Osteoblast (primary cell): ENCODE measurements at regions not wholly inside any gene's neighbourhood (a gene's known extent, or its start where the extent isn't known, plus 50 kb on each side); places are given as distances from the start of the nearest gene placed in this dataset.

Source experiments
- DNase-seq: peaks from one replicate; pipeline ENCODE4 v3.0.0; 2011; ENCODE audit warnings: low spot score, mixed read lengths; ENCODE audit not compliant: insufficient read length; ENCODE audit errors: missing footprints
- H2AFZ ChIP-seq: 2 replicates; pipeline ENCODE4 v1.6.0; 2011; ENCODE audit warnings: mild to moderate bottlenecking, low read length
- H3K27ac ChIP-seq: 2 replicates; pipeline ENCODE4 v1.5.1; 2011; ENCODE audit warnings: mild to moderate bottlenecking, low read depth, low read length, moderate library complexity
- H3K27me3 ChIP-seq: 2 replicates; pipeline ENCODE4 v1.6.0; 2012; ENCODE audit warnings: mild to moderate bottlenecking, control low read depth, inconsistent platforms, low read length, moderate library complexity; ENCODE audit not compliant: insufficient read depth
- H3K36me3 ChIP-seq: 2 replicates; pipeline ENCODE4 v1.5.1; 2011; ENCODE audit warnings: mild to moderate bottlenecking, low read length, control low read depth, moderate library complexity; ENCODE audit not compliant: insufficient read depth
- H3K4me1 ChIP-seq: 2 replicates; pipeline ENCODE4 v1.5.1; 2011; ENCODE audit warnings: mild to moderate bottlenecking, low read length, control low read depth, moderate library complexity; ENCODE audit not compliant: insufficient read depth
- H3K4me2 ChIP-seq: 2 replicates; pipeline ENCODE4 v1.6.0; 2011; ENCODE audit warnings: mild to moderate bottlenecking, low read length; ENCODE audit not compliant: insufficient read depth
- H3K4me3 ChIP-seq: fragments of 200-600 bp; sonication (generic); 3 replicates; pipeline ENCODE4 v1.5.1; 2012; ENCODE audit warnings: mild to moderate bottlenecking, low read length, inconsistent platforms; ENCODE audit not compliant: insufficient read depth
- H3K79me2 ChIP-seq: 2 replicates; pipeline ENCODE4 v1.6.0; 2012; ENCODE audit warnings: mild to moderate bottlenecking, low read length, control low read depth, inconsistent platforms; ENCODE audit not compliant: insufficient read depth
- H3K9me3 ChIP-seq: 2 replicates; pipeline ENCODE4 v1.5.1; 2011; ENCODE audit warnings: low read depth, low read length, control low read depth
- H4K20me1 ChIP-seq: 2 replicates; pipeline ENCODE4 v1.6.0; 2012; ENCODE audit warnings: mild to moderate bottlenecking, low read length, control low read depth; ENCODE audit not compliant: insufficient read depth
- CTCF ChIP-seq: IDR thresholded peaks from 2 replicates; pipeline ENCODE4 v1.5.1; 2011; ENCODE audit warnings: mild to moderate bottlenecking, low read depth, low read length, moderate library complexity; ENCODE audit errors: extremely low read depth

- H3K36me3 ChIP-seq = no peaks in the 10 kb centered on the region
- no peak overlapping the region for H2AFZ ChIP-seq
- no peaks in the 10 kb centered on the region for H4K20me1 ChIP-seq
- H3K9me3 ChIP-seq = no peaks in the 10 kb centered on the region
- H3K27me3 ChIP-seq = no peaks in the 10 kb centered on the region
- DNase-seq = no peak
- H3K4me3 ChIP-seq = no peak overlapping the region
- H3K4me1 ChIP-seq = no peaks in the 10 kb centered on the region
- no peaks in the 10 kb centered on the region for H3K79me2 ChIP-seq
- TF ChIP-seq CTCF = no peak
- H3K4me2 ChIP-seq = no peak overlapping the region
- H3K27ac ChIP-seq = no peak overlapping the region
These were observed 75.6 kb upstream of the BACE2 start for GRCh38 chr21:41092312-41092711.

DNA sequence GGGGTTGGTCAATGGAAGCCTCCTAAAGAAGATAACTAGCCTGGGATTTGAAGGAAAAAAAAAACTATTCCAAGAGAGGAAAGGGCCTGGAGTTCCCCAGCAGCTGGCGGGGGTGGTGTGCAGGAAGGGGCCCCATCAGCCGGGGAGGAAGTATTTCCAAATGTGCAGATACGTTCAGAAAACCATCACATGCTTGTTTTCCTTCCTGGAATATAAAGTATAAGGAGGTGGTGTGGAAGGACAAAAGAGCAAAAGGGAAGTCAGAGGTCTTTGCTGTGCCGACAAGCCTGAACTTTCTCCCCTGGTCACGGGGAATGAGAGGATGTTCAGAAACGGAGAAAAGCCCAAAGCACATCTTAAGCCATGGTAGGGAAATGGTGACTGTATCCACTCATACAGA is 72.0 kb upstream of the BACE2 start:
- H4K20me1 ChIP-seq = no peaks in the 10 kb centered on the region
- DNase-seq = no peak
- no peak overlapping the region for H3K27ac ChIP-seq
- no peaks in the 10 kb centered on the region for H3K79me2 ChIP-seq
- H3K4me2 ChIP-seq = no peak overlapping the region
- H3K9me3 ChIP-seq = no peaks in the 10 kb centered on the region
- no peaks in the 10 kb centered on the region for H3K27me3 ChIP-seq
- H3K4me1 ChIP-seq = no peaks in the 10 kb centered on the region
- no peak overlapping the region for H2AFZ ChIP-seq
- no peak overlapping the region for H3K4me3 ChIP-seq
- no peaks in the 10 kb centered on the region for H3K36me3 ChIP-seq
- no peak for TF ChIP-seq CTCF

DNA sequence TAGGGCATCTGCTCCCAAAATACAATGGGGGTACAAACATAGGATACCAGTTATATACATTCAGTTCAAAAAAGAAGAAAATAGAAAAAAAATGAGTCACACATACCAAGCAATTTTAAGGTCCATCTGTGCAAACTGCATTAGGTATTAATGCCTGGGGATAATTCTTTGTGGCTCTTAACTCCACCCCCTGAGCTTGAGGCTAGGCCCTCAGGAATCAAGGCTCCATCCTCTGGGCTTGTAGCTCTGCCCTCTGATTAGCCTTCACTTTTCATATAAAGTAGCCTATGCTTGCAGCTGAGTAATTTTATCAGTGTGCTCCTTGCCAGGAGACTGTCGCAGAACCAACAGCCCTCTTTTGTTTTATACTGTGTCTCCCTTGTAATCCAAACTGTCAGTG is 69.9 kb upstream of the BACE2 start:
- TF ChIP-seq CTCF = no peak
- Histone ChIP-seq H3K4me2 (no peak overlapping the region), H3K79me2 (no peaks in the 10 kb centered on the region), H3K4me3 (no peak overlapping the region), H3K27me3 (no peaks in the 10 kb centered on the region), H3K4me1 (no peaks in the 10 kb centered on the region), H2AFZ (no peak overlapping the region), H3K27ac (no peak overlapping the region), H3K9me3 (no peaks in the 10 kb centered on the region), H4K20me1 (no peaks in the 10 kb centered on the region), H3K36me3 (no peaks in the 10 kb centered on the region)
- DNase-seq = no peak

DNA sequence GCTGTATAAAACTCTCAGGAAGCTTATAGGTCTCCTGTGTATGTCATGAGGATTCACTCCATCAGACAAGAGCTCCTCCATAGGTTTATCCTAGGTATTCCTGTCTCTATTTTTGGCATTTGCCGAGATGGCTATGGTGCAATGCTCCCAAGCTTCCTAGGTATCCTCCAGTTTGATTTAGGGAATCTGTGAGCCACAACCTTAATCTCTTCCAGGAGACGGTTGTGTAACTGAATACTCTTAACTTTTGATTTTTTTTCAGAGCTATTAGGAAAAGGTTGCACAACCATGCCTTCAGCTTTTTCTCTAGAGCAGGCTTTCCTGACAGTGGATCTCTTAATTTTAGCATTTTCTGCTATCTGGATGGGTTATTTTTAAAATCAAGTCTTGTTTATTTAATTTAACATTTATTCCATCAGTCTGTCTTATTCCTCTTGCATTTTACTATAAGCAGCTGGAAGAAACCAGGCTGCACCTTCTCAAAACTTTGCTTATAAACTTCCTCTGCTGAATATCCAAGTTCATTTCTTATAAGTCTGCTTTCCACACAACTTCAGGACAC is 69.4 kb upstream of the BACE2 start:
- Histone ChIP-seq H3K4me3 (no peak overlapping the region), H3K36me3 (no peaks in the 10 kb centered on the region), H3K79me2 (no peaks in the 10 kb centered on the region), H3K9me3 (no peaks in the 10 kb centered on the region), H2AFZ (no peak overlapping the region), H4K20me1 (no peaks in the 10 kb centered on the region), H3K4me2 (no peak overlapping the region), H3K27ac (no peak overlapping the region), H3K27me3 (no peaks in the 10 kb centered on the region), H3K4me1 (no peaks in the 10 kb centered on the region)
- no peak for TF ChIP-seq CTCF
- no peak for DNase-seq
